H9 (cell line): ENCODE measurements at regions not wholly inside any gene's neighbourhood (a gene's known extent, or its start where the extent isn't known, plus 50 kb on each side); places are given as distances from the start of the nearest gene placed in this dataset.

Experiments used
- DNase-seq: peaks from one replicate; pipeline ENCODE4 v3.0.0-alpha.2; 2017
- H2AFZ ChIP-seq: one replicate; pipeline ENCODE4 v1.6.1; 2013; ENCODE audit warnings: mild to moderate bottlenecking, low read length, control low read depth, moderate library complexity
- H2AK5ac ChIP-seq: 2 replicates; pipeline ENCODE4 v1.6.1; 2013; ENCODE audit warnings: low read length, control low read depth, mixed read lengths; ENCODE audit not compliant: insufficient read length
- H2BK120ac ChIP-seq: one replicate; pipeline ENCODE4 v1.6.1; 2013; ENCODE audit warnings: low read depth, mild to moderate bottlenecking, low read length, control low read depth, inconsistent platforms; ENCODE audit not compliant: poor library complexity, severe bottlenecking
- H2BK12ac ChIP-seq: 2 replicates; pipeline ENCODE4 v1.6.1; 2013; ENCODE audit warnings: low read length, control low read depth, mixed read lengths, low read depth; ENCODE audit not compliant: insufficient read length
- H2BK15ac ChIP-seq: 2 replicates; pipeline ENCODE4 v1.6.1; 2013; ENCODE audit warnings: low read depth, low read length, control low read depth
- H2BK20ac ChIP-seq: one replicate; pipeline ENCODE4 v1.6.1; 2013; ENCODE audit warnings: low read depth, mild to moderate bottlenecking, low read length, control low read depth, inconsistent platforms; ENCODE audit not compliant: poor library complexity, severe bottlenecking
- H2BK5ac ChIP-seq: 2 replicates; pipeline ENCODE4 v1.6.1; 2013; ENCODE audit warnings: low read length, control low read depth, mixed read lengths; ENCODE audit not compliant: insufficient read length
- H3K14ac ChIP-seq: 2 replicates; pipeline ENCODE4 v1.6.1; 2013; ENCODE audit warnings: low read length, control low read depth; ENCODE audit not compliant: insufficient read depth
- H3K18ac ChIP-seq: 2 replicates; pipeline ENCODE4 v1.6.1; 2013; ENCODE audit warnings: low read depth, mild to moderate bottlenecking, mixed read lengths, low read length, control low read depth; ENCODE audit not compliant: insufficient read length
- H3K23ac ChIP-seq: 2 replicates; pipeline ENCODE4 v1.6.1; 2013; ENCODE audit warnings: low read length, control low read depth, mixed read lengths, low read depth; ENCODE audit not compliant: insufficient read length
- H3K23me2 ChIP-seq: 2 replicates; pipeline ENCODE4 v1.6.1; 2013; ENCODE audit warnings: low read depth, mild to moderate bottlenecking, mixed read lengths, low read length, control low read depth; ENCODE audit not compliant: insufficient read length, poor library complexity, severe bottlenecking
- H3K27ac ChIP-seq: 2 replicates; pipeline ENCODE4 v1.5.1; 2013; ENCODE audit warnings: low read length, control low read depth, mixed read lengths, low read depth; ENCODE audit not compliant: insufficient read length
- H3K27me3 ChIP-seq: 2 replicates; pipeline ENCODE4 v1.6.1; 2013; ENCODE audit warnings: low read length, control low read depth, inconsistent platforms; ENCODE audit not compliant: insufficient read depth
- H3K4ac ChIP-seq: 2 replicates; pipeline ENCODE4 v1.6.1; 2013; ENCODE audit warnings: low read depth, mild to moderate bottlenecking, control low read depth, inconsistent platforms, low read length, moderate library complexity
- H3K4me1 ChIP-seq: 2 replicates; pipeline ENCODE4 v1.6.1; 2013; ENCODE audit warnings: low read length, control low read depth, inconsistent platforms; ENCODE audit not compliant: insufficient read depth
- H3K4me2 ChIP-seq: 2 replicates; pipeline ENCODE4 v1.6.1; 2013; ENCODE audit warnings: low read length, control low read depth, mixed read lengths; ENCODE audit not compliant: insufficient read length, insufficient read depth
- H3K56ac ChIP-seq: 2 replicates; pipeline ENCODE4 v1.6.1; 2013; ENCODE audit warnings: low read depth, mild to moderate bottlenecking, mixed read lengths, low read length, control low read depth; ENCODE audit not compliant: insufficient read length
- H3K79me1 ChIP-seq: 2 replicates; pipeline ENCODE4 v1.6.1; 2013; ENCODE audit warnings: low read depth, mild to moderate bottlenecking, moderate library complexity, low read length, control low read depth, inconsistent platforms; ENCODE audit not compliant: insufficient read depth, poor library complexity, severe bottlenecking
- H3K79me2 ChIP-seq: 2 replicates; pipeline ENCODE4 v1.6.1; 2013; ENCODE audit warnings: low read length, control low read depth, inconsistent platforms; ENCODE audit not compliant: insufficient read depth
- H3K9ac ChIP-seq: 2 replicates; pipeline ENCODE4 v1.6.1; 2013; ENCODE audit warnings: low read length, control low read depth, mixed read lengths; ENCODE audit not compliant: insufficient read length; ENCODE audit errors: extremely low read depth
- H3K9me3 ChIP-seq: one replicate; pipeline ENCODE4 v1.6.1; 2013; ENCODE audit warnings: low read depth, low read length, inconsistent platforms; ENCODE audit not compliant: control insufficient read depth
- H3T11ph ChIP-seq: one replicate; pipeline ENCODE4 v1.6.1; 2013; ENCODE audit warnings: mild to moderate bottlenecking, low read length, control low read depth, inconsistent platforms
- H4K20me1 ChIP-seq: one replicate; pipeline ENCODE4 v1.6.1; 2013; ENCODE audit not compliant: control insufficient read depth, insufficient read length, insufficient read depth
- H4K5ac ChIP-seq: 2 replicates; pipeline ENCODE4 v1.6.1; 2013; ENCODE audit warnings: low read depth, mild to moderate bottlenecking, mixed read lengths, low read length, control low read depth; ENCODE audit not compliant: insufficient read length
- H4K8ac ChIP-seq: replicated peaks from 2 replicates; pipeline ENCODE4 v1.6.1; 2013; ENCODE audit warnings: low read length, control low read depth, mixed read lengths, low read depth; ENCODE audit not compliant: insufficient read length
- H4K91ac ChIP-seq: 2 replicates; pipeline ENCODE4 v1.6.1; 2013; ENCODE audit warnings: low read depth, mild to moderate bottlenecking, moderate library complexity, mixed read lengths, low read length, control low read depth; ENCODE audit not compliant: insufficient read length
- H3K27ac Mint-ChIP-seq, 3 experiments: 2 replicates in 2 of 3; 3 replicates in 1 of 3; pipeline ENCODE4 v1.8.0; 2020 to 2021; ENCODE audit warnings: mixed read lengths in 3 of 3, mild to moderate bottlenecking in 1 of 3, moderate library complexity in 1 of 3
- H3K27me3 Mint-ChIP-seq: 2 replicates; pipeline ENCODE4 v1.8.0; 2021; ENCODE audit warnings: low read depth, mild to moderate bottlenecking, moderate library complexity, mixed read lengths
- H3K36me3 Mint-ChIP-seq, 3 experiments: 2 replicates in 2 of 3; 3 replicates in 1 of 3; pipeline ENCODE4 v1.8.0; 2020 to 2021; ENCODE audit warnings: low read depth in 3 of 3, mixed read lengths in 3 of 3; ENCODE audit not compliant: insufficient read depth in 1 of 3
- H3K4me1 Mint-ChIP-seq, 2 experiments: 2 replicates each; pipeline ENCODE4 v1.8.0; 2020; ENCODE audit warnings: mixed read lengths in 2 of 2
- H3K4me3 Mint-ChIP-seq, 2 experiments: 2 replicates in 1 of 2; 3 replicates in 1 of 2; pipeline ENCODE4 v1.8.0; 2020 to 2021; ENCODE audit warnings: mild to moderate bottlenecking in 2 of 2, mixed read lengths in 2 of 2, moderate library complexity in 1 of 2
- H3K9me3 Mint-ChIP-seq, 2 experiments: 2 replicates in 1 of 2; 3 replicates in 1 of 2; pipeline ENCODE4 v1.8.0; 2020; ENCODE audit warnings: mild to moderate bottlenecking in 2 of 2, mixed read lengths in 2 of 2, moderate library complexity in 1 of 2
- CTCF ChIP-seq: fragments of 200-600 bp; sonication (generic); conservative IDR thresholded peaks from 3 replicates; pipeline ENCODE4 v1.8.0; 2021; ENCODE audit warnings: antibody characterized with exemption, mild to moderate bottlenecking
- WGBS: extraction: QIAGEN DNeasy Blood & Tissue Kit; methylation state at CpG from one replicate; pipeline ENCODE4 v1.1.7; 2013; ENCODE audit warnings: missing lambda C conversion rate, low lambda C conversion rate, mixed read lengths; ENCODE audit not compliant: insufficient read length; ENCODE audit errors: extremely low coverage; 5-methylcytosine and 5-hydroxymethylcytosine counted together

- no peak overlapping the region for H4K8ac ChIP-seq
Observed at GRCh38 chr20:60642541-60642940, 609.5 kb upstream of the CDH4 start.

More at GRCh38 chr20:60642541-60642940, 609.5 kb upstream of the CDH4 start:
- Histone ChIP-seq H3K27ac (no peak overlapping the region), H3K79me1 (no peaks in the 10 kb centered on the region), H3K56ac (no peak overlapping the region), H3K27me3 (no peaks in the 10 kb centered on the region; the same call in 1 of the 2 replicates), H2BK20ac (no peak overlapping the region), H3T11ph (no peak overlapping the region), H2AK5ac (no peak overlapping the region), H3K79me2 (no peaks in the 10 kb centered on the region), H2BK5ac (no peak overlapping the region), H3K4me1 (no peaks in the 10 kb centered on the region), H2AFZ (no peak overlapping the region), H3K18ac (no peak overlapping the region), H2BK12ac (no peak overlapping the region), H2BK120ac (no peak overlapping the region), H4K20me1 (no peaks in the 10 kb centered on the region), H3K4me2 (no peak overlapping the region), H3K9ac (no peak overlapping the region), H3K14ac (no peak overlapping the region), H4K91ac (no peak overlapping the region), H3K4ac (no peak overlapping the region), H3K9me3 (no peaks in the 10 kb centered on the region), H2BK15ac (no peak overlapping the region), H4K5ac (no peak overlapping the region), H3K23ac (no peak overlapping the region), H3K23me2 (no peaks in the 10 kb centered on the region)
- WGBS = no CpG with 5 or more reads among the region's 4 CpGs
- no peak for DNase-seq
- Mint-ChIP-seq H3K4me1 (peaks cover 0 to 5% of the 10 kb centered on the region in 2 experiments; a peak in 1 of 4 replicates), H3K27ac (no peak overlapping the region), H3K27me3 (peaks cover 11% of the 10 kb centered on the region), H3K9me3 (peaks cover 7 to 11% of the 10 kb centered on the region in 2 experiments), H3K4me3 (no peak overlapping the region), H3K36me3 (peaks cover 0 to 4% (median 4%) of the 10 kb centered on the region in 3 experiments; a peak in 4 of 7 replicates)
- no peak for TF ChIP-seq CTCF
